Gastrocnemius medialis (tissue), 4 donors: ENCODE measurements at regions not wholly inside any gene's neighbourhood (a gene's known extent, or its start where the extent isn't known, plus 50 kb on each side); places are given as distances from the start of the nearest gene placed in this dataset.

Experiments
- POLR2A ChIP-seq, 2 donors: fragments of 450-650 bp; IDR thresholded peaks; one replicate each; pipeline ENCODE4 v1.6.1; 2017; ENCODE audit warnings: antibody characterized with exemption in 2 of 2, mild to moderate bottlenecking in 2 of 2, moderate library complexity in 2 of 2
- TF ChIP-seq, protein P1 (sequence below), 5 experiments: fragments of 450-650 bp in 3 of 5; fragments of 200-600 bp in 2 of 5; sonication (generic) in 2 of 5; IDR thresholded peaks in 4 of 5; conservative IDR thresholded peaks in 1 of 5; 1 replicate in 4 of 5; 2 replicates in 1 of 5; pipeline ENCODE4 v1.5.1; 2016 to 2019; ENCODE audit warnings: antibody characterized with exemption in 5 of 5, mild to moderate bottlenecking in 3 of 5, moderate library complexity in 3 of 5

- TF ChIP-seq, protein P1, sequence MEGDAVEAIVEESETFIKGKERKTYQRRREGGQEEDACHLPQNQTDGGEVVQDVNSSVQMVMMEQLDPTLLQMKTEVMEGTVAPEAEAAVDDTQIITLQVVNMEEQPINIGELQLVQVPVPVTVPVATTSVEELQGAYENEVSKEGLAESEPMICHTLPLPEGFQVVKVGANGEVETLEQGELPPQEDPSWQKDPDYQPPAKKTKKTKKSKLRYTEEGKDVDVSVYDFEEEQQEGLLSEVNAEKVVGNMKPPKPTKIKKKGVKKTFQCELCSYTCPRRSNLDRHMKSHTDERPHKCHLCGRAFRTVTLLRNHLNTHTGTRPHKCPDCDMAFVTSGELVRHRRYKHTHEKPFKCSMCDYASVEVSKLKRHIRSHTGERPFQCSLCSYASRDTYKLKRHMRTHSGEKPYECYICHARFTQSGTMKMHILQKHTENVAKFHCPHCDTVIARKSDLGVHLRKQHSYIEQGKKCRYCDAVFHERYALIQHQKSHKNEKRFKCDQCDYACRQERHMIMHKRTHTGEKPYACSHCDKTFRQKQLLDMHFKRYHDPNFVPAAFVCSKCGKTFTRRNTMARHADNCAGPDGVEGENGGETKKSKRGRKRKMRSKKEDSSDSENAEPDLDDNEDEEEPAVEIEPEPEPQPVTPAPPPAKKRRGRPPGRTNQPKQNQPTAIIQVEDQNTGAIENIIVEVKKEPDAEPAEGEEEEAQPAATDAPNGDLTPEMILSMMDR (IDR thresholded peaks at IDR 0.05 in 4 of 5, conservative IDR thresholded peaks at IDR 0.05 in 1 of 5): no peak
- no peak for TF ChIP-seq POLR2A (IDR thresholded peaks at IDR 0.05)
These were observed 271.0 kb upstream of the CDH20 start for GRCh38 chr18:61062258-61062657.
